Caco-2 (cell line): ENCODE measurements at regions not wholly inside any gene's neighbourhood (a gene's known extent, or its start where the extent isn't known, plus 50 kb on each side); places are given as distances from the start of the nearest gene placed in this dataset.

Experiments used
- BruUV-seq: library from RNA; stranded (reverse); fragments of 400-500 nt; replicated peaks from 2 replicates; lab custom pipeline; 2021; lab: Mats Ljungman, UMichigan
- CTCF ChIA-PET: fragments of 300-600 bp; sonication (Branson Sonifier 250); formaldehyde crosslinking; loops from one replicate; lab custom pipeline; 2022; ENCODE audit warnings: antibody characterized with exemption; lab: Charles Lee
- POLR2A ChIA-PET: fragments of 300-600 bp; sonication (Branson Sonifier 250); formaldehyde crosslinking; loops from one replicate; lab custom pipeline; 2022; ENCODE audit warnings: antibody characterized with exemption; lab: Charles Lee
- DNase-seq, 2 experiments: peaks; one replicate each; pipeline versions ENCODE4 v3.0.0 to v3.0.0-alpha.2; 2020 to 2022
- H3K27me3 ChIP-seq: replicated peaks from 2 replicates; pipeline ENCODE4 v1.6.0; 2011; ENCODE audit warnings: low read length; ENCODE audit not compliant: control insufficient read depth, insufficient read depth
- H3K36me3 ChIP-seq: 2 replicates; pipeline ENCODE4 v1.5.1; 2011; ENCODE audit warnings: low read length; ENCODE audit not compliant: control insufficient read depth, insufficient read depth
- H3K4me1 ChIP-seq: fragments of 250-450 bp; sonication (Bioruptor Pico); 2 replicates; pipeline ENCODE4 v1.5.1; 2020; ENCODE audit warnings: mild to moderate bottlenecking
- H3K4me3 ChIP-seq: 2 replicates; pipeline ENCODE4 v1.5.1; 2011; ENCODE audit warnings: low read depth, mild to moderate bottlenecking, control low read depth, low read length
- H3K9me3 ChIP-seq: fragments of 250-450 bp; sonication (Bioruptor Pico); 2 replicates; pipeline ENCODE4 v1.5.1; 2020; ENCODE audit warnings: mild to moderate bottlenecking, moderate library complexity
- H3K27ac Mint-ChIP-seq: one replicate; pipeline ENCODE4 v1.8.0; 2022; ENCODE audit warnings: mixed read lengths; ENCODE audit not compliant: unreplicated experiment
- H3K27me3 Mint-ChIP-seq: one replicate; pipeline ENCODE4 v1.8.0; 2022; ENCODE audit warnings: mixed read lengths; ENCODE audit not compliant: insufficient read depth, unreplicated experiment
- H3K36me3 Mint-ChIP-seq: one replicate; pipeline ENCODE4 v1.8.0; 2022; ENCODE audit warnings: mild to moderate bottlenecking, mixed read lengths; ENCODE audit not compliant: insufficient read depth, unreplicated experiment
- H3K4me1 Mint-ChIP-seq: one replicate; pipeline ENCODE4 v1.8.0; 2022; ENCODE audit warnings: low read depth, mixed read lengths; ENCODE audit not compliant: unreplicated experiment
- H3K4me3 Mint-ChIP-seq: one replicate; pipeline ENCODE4 v1.8.0; 2022; ENCODE audit warnings: mild to moderate bottlenecking, moderate library complexity, mixed read lengths; ENCODE audit not compliant: unreplicated experiment
- H3K9me3 Mint-ChIP-seq: one replicate; pipeline ENCODE4 v1.8.0; 2022; ENCODE audit warnings: mixed read lengths; ENCODE audit not compliant: unreplicated experiment
- intact Hi-C: fragments of 100-400 bp; cut with micrococcal nuclease; formaldehyde crosslinking; loops from one replicate; pipeline ENCODE4 v1.10.0; 2022; ENCODE audit not compliant: unreplicated experiment
- TF ChIP-seq, protein P1 (sequence below), 2 experiments: fragments of 200-600 bp in 1 of 2; IDR thresholded peaks; 1 replicate in 1 of 2; 2 replicates in 1 of 2; pipeline versions ENCODE4 v1.5.1 to v1.8.0; 2011 to 2022; ENCODE audit warnings: antibody characterized with exemption in 1 of 2, control low read depth in 1 of 2, inconsistent platforms in 1 of 2, low read depth in 1 of 2, low read length in 1 of 2, mild to moderate bottlenecking in 1 of 2, moderate library complexity in 1 of 2; ENCODE audit not compliant: insufficient read depth in 1 of 2, severe bottlenecking in 1 of 2, unreplicated experiment in 1 of 2

DNA sequence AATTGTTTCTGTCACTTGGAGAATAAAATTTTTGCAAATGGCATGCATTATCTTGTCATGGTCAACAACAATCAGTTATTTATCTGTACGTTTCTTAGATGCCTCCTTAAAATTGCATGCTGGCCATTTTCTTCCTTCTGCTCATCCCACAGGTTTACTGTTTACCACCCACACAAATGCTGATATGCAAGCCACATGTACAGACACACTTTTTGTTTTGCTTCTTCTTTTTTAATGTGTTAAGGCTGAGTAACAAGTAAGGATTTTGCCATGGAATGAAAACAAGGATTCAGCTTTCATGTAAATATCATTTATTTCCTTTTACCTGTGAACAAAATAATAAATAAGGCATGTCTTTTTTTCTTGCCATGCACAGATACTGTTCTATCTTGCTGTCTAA lies 1077.1 kb upstream of the ZEB2 start:
- Mint-ChIP-seq H3K4me3 (no peak overlapping the region), H3K36me3 (no peaks in the 10 kb centered on the region), H3K9me3 (no peaks in the 10 kb centered on the region), H3K27ac (no peak overlapping the region), H3K27me3 (no peaks in the 10 kb centered on the region), H3K4me1 (no peaks in the 10 kb centered on the region)
- no peak for DNase-seq
- H3K4me1 ChIP-seq = no peaks in the 10 kb centered on the region
- intact Hi-C loops = no loop called here
- no peaks in the 10 kb centered on the region for H3K36me3 ChIP-seq
- H3K9me3 ChIP-seq = no peaks in the 10 kb centered on the region
- POLR2A ChIA-PET = no interaction called here
- BruUV-seq = no TSS peak
- no peaks in the 10 kb centered on the region for H3K27me3 ChIP-seq
- CTCF ChIA-PET = no interaction called here
- H3K4me3 ChIP-seq = no peak overlapping the region
- TF ChIP-seq, protein P1, sequence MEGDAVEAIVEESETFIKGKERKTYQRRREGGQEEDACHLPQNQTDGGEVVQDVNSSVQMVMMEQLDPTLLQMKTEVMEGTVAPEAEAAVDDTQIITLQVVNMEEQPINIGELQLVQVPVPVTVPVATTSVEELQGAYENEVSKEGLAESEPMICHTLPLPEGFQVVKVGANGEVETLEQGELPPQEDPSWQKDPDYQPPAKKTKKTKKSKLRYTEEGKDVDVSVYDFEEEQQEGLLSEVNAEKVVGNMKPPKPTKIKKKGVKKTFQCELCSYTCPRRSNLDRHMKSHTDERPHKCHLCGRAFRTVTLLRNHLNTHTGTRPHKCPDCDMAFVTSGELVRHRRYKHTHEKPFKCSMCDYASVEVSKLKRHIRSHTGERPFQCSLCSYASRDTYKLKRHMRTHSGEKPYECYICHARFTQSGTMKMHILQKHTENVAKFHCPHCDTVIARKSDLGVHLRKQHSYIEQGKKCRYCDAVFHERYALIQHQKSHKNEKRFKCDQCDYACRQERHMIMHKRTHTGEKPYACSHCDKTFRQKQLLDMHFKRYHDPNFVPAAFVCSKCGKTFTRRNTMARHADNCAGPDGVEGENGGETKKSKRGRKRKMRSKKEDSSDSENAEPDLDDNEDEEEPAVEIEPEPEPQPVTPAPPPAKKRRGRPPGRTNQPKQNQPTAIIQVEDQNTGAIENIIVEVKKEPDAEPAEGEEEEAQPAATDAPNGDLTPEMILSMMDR (IDR thresholded peaks at IDR 0.05; ENCODE audit: insufficient read depth in 1 of 2, low read depth in 1 of 2, low read length in 1 of 2, severe bottlenecking in 1 of 2, unreplicated experiment in 1 of 2) = no peak

DNA sequence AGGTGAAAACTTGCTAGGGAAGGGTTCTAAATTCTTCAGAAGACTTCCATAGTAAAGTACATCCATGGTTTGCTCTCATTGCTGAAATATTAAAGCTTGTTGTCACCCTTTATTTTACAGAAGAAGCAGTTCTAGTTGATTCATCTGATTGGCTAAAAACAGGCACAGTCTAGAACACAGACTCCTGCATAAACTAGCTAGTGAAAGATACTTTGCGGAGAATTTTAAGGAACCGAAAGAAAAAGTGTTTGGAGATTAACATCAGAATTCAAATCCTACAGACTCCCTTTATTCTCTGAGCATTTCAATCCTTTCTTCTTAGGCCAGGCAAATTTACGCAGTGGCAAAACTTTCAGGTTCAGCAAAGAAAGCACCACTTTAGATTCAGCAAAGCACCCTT lies 1076.5 kb upstream of the ZEB2 start:
- H3K4me3 ChIP-seq = no peak overlapping the region
- no peaks in the 10 kb centered on the region for H3K36me3 ChIP-seq
- H3K27me3 ChIP-seq = no peaks in the 10 kb centered on the region
- DNase-seq = no peak
- intact Hi-C loops = no loop called here
- Mint-ChIP-seq H3K27ac (no peak overlapping the region), H3K36me3 (no peaks in the 10 kb centered on the region), H3K27me3 (no peaks in the 10 kb centered on the region), H3K9me3 (no peaks in the 10 kb centered on the region), H3K4me1 (no peaks in the 10 kb centered on the region), H3K4me3 (no peak overlapping the region)
- POLR2A ChIA-PET = no interaction called here
- H3K9me3 ChIP-seq = no peaks in the 10 kb centered on the region
- no peaks in the 10 kb centered on the region for H3K4me1 ChIP-seq
- BruUV-seq = no TSS peak
- TF ChIP-seq, protein P1 (IDR thresholded peaks at IDR 0.05; ENCODE audit: insufficient read depth in 1 of 2, low read depth in 1 of 2, low read length in 1 of 2, severe bottlenecking in 1 of 2, unreplicated experiment in 1 of 2) = no peak
- CTCF ChIA-PET = no interaction called here

DNA sequence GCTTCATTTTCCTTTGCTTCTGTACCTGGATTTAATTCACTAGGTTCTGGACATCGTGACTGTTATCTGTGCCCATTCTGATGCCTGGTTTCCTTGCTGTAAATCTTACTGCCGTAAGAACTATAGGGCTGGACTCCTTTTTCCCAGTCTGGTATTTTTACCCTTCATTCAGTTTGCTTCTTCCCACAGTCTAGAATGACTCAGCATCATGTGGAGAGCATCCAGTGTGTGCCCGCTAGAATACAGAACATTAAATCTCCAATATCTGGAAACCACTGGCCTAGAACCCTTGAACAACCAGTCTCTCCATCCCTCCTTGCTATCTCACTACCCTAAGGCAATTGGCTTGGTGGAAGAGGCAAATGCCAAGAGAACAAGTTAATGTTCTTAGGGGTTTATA lies 1075.4 kb upstream of the ZEB2 start:
- Mint-ChIP-seq H3K4me3 (no peak overlapping the region), H3K27ac (no peak overlapping the region)
- intact Hi-C loops = no loop called here

More for the DNA sequence above, 1075.4 kb upstream of the ZEB2 start:
- no peaks in the 10 kb centered on the region for H3K4me1 ChIP-seq
- H3K36me3 ChIP-seq = no peaks in the 10 kb centered on the region
- TF ChIP-seq, protein P1 (IDR thresholded peaks at IDR 0.05; ENCODE audit: insufficient read depth in 1 of 2, low read depth in 1 of 2, low read length in 1 of 2, severe bottlenecking in 1 of 2, unreplicated experiment in 1 of 2) = no peak
- no peak overlapping the region for H3K4me3 ChIP-seq
- H3K27me3 Mint-ChIP-seq = no peaks in the 10 kb centered on the region
- no peaks in the 10 kb centered on the region for H3K9me3 Mint-ChIP-seq
- H3K9me3 ChIP-seq = no peaks in the 10 kb centered on the region
- H3K4me1 Mint-ChIP-seq = no peaks in the 10 kb centered on the region
- H3K27me3 ChIP-seq = no peaks in the 10 kb centered on the region
- ChIA-PET POLR2A (no interaction called here), CTCF (no interaction called here)
- no peak for DNase-seq
- no peaks in the 10 kb centered on the region for H3K36me3 Mint-ChIP-seq
- BruUV-seq = no TSS peak
